GM18517 (cell line): ENCODE measurements at regions not wholly inside any gene's neighbourhood (a gene's known extent, or its start where the extent isn't known, plus 50 kb on each side); places are given as distances from the start of the nearest gene placed in this dataset.
"Not testable (repeated sequence)": the region's sequence is repeated elsewhere in the genome, so short reads cannot be mapped to it uniquely, and the experiment has no call there.

Experiments
- ATAC-seq: cut with Tn5 transposase; IDR thresholded peaks from one replicate; pipeline ENCODE4 v1.9.1; 2021; ENCODE audit warnings: mild to moderate bottlenecking, moderate library complexity; ENCODE audit not compliant: unreplicated experiment

DNA sequence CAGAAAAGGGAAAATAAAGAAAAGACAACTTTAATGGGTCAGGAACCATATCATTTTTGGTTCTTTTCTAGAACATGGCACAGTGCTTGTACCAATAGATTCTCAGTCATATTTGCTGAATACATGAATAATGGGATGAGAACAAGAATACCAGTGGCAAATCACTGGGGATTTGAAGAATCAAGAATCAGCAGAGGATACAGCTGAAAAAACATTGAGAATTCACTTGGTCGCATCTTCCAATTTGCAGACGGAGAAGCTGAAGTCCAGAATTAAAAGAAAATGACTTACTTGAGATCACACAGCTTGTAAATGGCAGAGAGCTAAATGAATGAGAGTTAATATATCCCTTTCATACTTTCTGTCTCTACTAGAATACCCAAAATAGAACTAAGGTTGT lies 362.2 kb downstream of the RAD51AP2 start:
- no peak for ATAC-seq

DNA sequence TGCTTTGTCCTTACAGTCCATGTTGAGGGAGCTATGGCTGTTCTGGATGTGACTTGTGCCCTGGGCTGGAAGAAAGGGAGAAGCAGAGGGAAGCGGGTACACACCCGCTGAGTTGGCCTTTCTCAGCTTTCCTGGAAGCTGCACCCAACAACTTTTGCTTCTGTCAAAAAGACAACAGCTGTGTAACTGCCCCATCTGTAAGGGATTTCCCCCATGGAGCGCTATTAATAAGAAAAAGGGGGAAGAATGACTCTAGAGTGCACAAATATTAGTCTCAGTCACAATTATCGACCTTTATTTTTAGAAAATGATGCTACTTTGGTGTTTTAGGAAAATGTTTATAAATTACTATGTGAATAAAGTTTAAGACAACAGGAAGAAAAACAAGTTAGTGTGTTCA lies 368.3 kb downstream of the RAD51AP2 start:
- no peak for ATAC-seq

DNA sequence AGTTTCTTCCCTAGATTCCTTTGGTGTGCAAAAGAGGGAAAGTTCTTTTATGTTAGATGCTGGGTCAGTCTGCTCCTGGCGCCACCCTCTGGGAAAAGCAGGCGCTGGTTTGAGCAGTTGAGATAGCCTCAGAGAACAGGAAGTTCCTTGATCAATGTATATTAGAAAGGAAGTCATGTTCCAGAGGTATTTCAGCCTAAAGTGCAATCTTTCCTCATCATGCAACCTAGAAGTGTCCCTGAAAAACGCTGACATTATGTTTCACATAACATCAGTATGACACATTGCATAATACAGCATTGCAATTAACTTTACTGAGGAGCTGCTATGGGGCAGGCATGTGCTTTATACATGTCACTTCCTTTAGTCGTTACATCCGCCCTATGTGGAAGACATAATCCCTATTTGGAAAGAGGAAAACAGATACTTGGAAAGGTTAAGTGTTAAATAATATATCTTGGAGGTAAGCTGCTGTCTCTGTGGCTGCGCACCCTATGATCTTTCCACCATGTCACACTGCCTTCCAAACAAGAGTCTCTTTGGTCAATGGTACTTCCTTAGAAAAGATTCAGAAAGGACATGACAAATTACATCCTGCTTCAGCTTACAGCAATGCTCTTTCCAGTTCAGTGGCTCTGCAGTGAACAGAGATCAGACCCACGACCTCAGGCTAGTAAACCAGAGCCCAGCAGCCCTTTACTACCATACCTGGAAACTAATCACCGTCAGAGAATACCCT lies 369.7 kb downstream of the RAD51AP2 start:
- no peak for ATAC-seq

DNA sequence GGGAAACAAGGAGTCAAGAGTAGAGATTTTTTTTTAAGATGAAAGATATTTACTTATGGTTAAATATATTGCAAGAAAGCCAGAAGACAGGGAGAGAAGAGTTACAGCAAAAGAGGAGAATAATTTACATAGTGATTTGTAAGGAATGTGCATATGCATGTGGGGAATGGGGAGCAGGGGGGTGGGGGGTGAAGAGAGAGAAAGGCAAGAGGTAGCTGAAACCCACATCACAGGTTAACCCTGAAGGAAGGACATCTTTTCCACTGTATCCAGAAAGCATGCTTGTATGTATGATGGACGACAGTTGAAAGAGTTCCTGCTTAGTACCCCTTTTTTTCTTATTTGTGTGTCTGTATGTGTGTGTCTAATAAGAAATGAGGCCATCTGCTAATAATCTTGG lies 371.9 kb downstream of the RAD51AP2 start:
- no peak for ATAC-seq

DNA sequence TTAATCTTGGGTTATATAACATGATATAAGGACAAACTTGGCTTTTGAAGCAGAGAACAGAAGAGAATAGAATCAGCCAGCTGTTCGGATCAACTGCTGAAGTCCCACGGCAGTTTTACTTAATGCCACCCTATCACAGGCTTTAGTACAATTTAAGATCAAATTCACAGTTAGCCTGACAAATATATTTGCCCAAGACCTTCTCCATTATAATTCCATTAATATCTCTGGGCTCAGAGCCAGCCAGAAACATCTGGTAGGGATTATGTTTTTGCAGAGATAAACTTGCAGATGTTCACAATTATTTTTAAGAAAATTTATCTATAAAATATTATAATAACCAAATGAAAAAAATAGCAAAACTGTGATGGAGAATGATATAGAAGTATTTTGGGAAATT lies 381.4 kb downstream of the RAD51AP2 start:
- ATAC-seq: no peak

DNA sequence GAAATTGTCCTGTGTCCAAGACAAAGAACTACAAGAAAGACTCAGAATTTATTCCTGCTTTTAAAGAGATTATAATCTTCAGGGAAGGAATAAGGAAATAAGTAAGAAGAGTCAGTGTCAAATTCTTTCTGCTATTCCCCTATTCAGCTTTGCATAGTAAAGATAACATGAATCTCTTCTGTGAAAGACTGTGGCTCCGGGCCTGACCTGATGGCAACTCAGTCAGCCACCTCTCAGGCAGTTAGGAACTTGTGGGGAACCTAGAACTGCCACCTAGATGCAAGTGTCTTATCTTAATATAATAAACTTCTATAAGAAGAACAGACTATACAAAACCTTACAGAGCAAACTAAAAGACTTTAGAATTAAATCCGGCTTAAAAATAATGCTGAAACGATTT lies 382.0 kb downstream of the RAD51AP2 start:
- ATAC-seq: no peak

DNA sequence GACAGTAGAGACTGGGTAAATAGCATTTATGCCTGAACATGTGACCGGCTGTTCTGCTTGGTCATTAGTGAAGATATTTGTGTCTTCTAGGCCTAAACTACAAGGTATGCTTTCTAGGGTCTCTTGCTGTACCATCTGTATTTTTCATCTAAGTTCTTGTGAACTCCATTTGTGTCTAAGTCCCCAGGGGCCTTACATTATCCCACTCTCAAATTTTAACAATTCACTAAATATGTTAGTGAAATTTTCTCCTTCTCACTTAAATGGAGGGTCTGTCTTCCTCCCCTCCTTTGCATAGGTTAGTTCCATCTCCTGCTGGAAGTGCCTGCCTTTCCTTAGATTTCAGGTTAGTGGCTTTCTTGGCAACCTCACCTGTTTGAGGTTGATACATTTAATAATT lies 382.6 kb downstream of the RAD51AP2 start:
- ATAC-seq: no peak

DNA sequence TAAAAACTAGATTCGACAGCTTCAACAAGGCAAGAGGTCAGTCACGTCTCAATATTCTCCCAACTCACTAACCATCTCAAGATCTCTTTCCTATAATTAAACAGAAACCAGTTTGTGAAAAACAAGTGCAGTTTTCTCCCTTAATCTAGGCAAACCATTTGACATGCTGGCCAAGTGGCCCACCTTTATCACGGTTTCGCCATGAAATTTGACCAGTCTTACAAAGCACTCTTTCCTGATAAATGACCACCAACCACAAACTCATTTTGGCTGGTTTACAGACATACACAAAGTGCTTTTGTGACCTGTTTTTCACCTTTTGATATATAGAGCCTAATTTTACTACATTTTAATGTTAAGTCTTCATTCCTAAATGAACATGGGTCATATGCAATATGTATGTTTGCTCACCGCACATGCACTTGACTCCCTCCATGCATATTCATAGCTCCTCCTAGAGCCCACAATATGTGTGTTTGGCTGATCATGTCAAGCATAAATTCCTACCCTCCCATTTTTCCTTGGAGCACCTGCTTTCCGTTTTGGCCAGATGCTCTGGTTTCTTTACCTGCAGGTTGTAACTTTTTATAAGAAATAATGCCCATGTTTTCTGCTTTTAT lies 385.1 kb downstream of the RAD51AP2 start:
- ATAC-seq: no peak

DNA sequence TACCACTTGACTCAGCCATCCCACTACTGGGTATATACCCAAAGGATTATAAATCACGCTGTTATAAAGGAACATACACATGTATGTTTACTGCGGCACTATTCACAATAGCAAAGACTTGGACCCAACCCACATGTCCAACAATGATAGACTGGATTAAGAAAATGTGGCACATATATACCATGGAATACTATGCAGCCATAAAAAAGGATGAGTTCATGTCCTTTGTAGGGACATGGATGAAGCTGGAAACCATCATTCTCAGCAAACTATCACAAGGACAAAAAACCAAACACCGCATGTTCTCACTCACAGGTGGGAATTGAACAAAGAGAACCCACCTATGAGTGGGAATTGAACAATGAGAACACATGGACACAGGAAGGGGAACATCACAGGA lies 387.6 kb downstream of the RAD51AP2 start:
- not testable (repeated sequence) for ATAC-seq

DNA sequence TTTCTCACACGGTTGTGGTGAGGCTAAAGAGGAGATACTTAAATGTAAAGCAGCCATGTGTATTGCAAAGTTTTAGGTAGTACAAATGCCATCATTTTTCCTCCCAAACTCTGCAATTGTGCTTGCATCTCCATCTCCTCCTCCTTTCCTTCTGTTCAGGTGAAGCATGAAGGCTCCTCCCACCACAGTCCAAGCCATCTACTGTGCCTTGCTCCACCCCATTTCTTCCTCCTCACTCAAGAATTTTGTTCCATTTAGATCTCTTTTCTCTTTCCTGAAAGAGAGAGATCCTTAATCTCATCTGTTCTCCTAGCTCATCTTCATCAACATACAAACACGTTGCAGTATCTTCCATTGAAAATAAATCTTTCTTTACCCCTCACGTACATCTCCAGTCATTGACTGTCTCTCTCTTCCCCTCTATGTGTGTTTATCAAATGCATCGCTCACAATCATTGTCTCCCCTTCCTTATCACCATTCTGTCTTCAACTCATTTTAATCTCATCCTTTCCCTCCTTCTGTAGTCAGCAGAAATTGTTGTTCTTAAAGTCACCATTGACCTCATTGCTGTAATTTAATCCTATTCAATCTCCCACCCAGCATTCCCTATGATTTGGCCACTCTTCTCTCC lies 392.1 kb downstream of the RAD51AP2 start:
- ATAC-seq: no peak

DNA sequence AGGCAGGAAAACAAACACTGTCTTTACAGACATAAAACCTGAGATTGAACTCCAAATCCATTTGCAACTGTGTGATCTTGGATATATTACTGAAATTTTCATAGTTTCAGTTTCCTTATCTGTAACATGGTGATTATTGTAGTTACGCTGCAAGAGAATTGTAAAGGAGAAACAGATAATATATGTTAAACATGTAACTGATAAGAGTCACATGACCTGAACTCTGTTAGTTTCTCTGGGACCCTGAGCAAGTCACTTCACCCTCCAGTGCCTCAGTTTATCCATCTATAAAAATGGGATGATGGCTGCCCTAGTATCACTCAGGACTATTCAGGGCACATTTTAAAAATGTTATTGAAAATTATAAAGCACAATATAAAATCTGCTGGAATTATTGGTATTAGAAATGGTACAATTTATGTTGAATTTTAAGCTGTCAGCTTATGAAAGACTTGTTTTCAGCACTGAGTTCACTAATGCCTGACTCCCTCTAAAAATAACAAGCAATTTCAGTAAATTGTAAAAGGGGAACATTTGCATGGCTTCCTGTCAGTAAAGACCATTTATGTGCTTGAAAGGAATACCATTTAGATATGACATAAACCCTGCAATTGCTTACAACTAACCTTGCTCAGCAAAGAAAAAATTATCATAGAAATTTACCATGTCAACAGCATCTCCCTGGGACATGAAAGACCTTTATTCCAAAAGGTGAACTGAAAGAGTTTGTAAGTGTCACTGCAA lies 393.5 kb downstream of the RAD51AP2 start:
- no peak for ATAC-seq

DNA sequence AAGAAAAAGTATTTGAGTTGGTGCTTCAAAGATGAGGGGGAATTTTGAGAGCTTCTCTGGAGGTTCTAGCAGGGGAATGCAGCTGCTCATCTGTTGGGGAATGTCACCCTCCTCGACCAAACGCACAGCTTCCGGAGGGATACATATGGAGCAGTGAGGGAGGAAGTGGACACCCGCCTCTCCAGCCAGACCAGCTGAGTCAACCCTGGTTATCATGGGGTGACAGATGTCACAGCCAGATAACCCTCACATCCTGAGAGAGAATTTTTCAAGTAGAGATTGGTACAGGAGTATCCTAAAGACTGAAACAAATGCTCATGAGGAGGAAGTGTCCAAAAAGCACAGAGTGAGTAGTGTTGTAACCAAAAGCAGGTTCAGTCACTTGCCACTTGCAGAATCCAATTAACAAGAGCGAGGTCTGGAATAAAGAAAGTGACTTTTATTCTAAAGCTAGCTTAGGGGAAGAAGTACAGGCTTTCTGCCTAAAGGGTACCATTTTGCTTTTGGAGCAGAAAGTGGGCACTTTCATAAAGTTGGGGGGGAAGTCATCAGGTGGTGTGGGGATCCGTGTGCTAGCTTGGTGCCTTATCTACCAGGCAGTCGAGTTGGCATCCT lies 395.2 kb downstream of the RAD51AP2 start:
- no peak for ATAC-seq

DNA sequence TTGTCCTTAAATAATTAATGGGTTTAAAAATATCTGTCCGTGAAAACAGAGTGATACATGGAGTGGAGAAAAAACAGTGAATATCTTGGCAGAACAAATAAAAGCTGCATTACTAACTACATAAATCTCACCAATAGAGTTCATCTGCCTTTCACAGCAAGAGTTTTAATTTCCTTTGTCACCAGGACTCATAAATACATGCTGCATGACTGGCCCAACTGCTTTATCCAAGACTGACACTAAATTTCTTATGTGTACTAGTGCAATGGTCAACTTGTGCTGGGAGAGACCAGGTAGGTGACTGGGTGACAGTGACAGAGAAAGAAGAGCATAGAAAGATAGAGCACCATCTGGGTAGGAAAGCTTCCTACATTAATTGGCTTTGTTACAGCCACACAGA lies 402.8 kb downstream of the RAD51AP2 start:
- no peak for ATAC-seq

DNA sequence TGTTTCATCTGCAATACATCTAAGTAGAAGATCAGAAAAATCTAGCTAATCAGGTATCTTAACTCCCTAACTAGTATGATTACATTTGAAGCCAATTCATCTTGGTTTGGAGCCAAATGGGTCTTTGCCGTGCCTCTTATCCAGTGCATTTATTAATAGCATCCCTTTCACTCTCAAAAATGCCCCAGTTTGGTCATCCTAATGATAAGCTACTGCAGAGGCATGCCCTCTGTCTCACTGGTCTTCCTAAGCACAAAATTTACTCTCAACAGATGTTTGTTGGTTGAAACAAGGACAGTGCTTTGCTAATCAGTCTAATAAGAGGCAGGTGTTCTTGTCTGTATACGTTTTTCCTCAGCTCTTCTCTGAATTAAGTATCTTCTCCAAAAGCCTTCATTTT lies 403.2 kb downstream of the RAD51AP2 start:
- no peak for ATAC-seq

DNA sequence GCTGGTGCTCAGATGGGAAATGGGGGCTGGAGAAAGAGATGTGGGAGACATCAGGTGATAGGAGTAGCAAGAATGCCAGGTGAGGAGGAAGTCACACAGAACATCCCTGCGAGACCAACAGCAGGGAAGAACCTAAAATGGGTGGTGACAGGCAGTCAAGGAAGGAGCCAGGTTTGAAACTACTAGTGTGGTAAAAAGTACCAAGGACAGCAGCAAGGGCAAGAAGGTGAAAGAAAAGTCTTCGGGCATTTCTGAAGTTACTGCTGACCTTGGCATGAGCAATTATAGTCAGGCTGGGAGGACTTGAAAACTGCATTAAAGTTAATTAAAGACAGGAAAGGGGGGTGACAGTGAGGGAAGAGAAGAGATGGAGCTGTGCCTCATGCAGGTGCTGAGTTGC lies 410.4 kb downstream of the RAD51AP2 start:
- no peak for ATAC-seq

DNA sequence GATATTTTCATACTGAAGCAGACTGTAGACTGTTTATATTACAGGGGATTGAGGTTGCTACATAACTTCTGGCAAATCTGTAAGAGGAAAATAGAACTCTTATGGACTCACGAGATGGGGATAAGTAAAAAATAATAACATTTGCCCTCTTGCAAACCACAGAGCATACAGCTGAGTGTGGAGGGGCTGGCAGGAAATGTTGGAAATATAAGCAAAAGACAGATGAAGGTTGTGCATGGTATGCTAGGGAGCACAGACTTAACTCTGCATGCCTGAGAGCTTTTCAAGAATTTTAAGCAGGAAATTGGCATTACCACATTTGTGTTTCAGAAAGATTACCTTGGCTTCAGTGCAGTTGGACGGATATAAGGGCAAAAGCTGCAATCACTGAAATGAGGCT lies 411.1 kb downstream of the RAD51AP2 start:
- no peak for ATAC-seq

DNA sequence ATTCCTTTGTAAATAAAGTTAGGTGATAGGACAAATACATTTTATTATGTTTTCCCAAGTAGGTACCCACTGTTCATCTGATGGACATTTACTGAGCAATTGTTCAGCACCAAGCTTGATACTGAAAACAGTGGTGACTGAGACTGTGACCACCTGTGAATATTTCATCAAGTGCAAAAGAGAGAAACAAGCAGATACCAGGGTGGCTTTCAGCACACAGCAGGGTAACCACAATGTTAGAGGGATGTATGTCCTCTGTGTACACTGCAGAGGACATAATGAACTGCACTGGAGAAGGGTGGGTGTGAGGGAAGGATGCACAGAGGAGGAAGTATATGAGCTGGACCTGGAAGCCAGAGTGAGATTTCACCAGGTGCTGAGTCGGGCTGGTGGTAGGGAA lies 411.8 kb downstream of the RAD51AP2 start:
- ATAC-seq: no peak

DNA sequence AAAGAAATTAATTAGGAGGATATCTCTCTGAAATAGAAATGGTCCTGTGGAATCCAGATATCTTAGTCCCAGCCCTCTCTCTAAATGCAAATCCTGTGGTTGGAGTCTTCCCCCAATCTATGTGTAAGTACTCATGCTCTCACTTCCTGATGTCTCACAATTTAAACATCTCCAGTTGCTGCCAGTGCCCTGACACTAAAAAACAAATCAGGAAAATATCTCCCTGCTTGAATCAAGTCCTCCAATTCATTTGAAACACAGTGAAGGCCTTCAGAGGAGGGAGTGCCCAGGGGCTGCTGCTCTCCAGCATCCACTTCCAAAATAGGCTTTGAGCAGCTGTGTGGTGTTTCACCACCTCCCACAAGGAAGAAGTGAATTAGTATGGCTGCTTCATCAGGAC lies 413.8 kb downstream of the RAD51AP2 start:
- peak; percentile 78 for ATAC-seq

DNA sequence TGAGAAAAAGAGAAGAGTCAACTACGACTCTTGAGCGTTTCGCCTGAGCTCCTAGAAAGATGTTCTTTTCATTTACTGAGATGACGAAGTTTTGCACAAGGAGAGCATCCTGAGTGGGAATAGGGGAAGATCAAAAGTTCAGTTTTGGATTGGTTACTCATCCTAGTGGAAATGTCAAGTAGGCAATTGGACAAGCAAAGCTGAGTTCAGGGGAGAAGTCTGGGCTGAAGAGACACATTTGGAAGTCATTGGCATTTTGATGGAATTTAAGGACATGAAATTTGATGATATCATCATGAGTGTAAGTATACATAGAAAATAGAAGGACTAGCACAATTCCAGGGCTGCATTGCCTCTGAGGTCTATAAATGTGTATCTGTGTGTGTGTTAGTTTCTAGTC lies 416.6 kb downstream of the RAD51AP2 start:
- no peak for ATAC-seq

DNA sequence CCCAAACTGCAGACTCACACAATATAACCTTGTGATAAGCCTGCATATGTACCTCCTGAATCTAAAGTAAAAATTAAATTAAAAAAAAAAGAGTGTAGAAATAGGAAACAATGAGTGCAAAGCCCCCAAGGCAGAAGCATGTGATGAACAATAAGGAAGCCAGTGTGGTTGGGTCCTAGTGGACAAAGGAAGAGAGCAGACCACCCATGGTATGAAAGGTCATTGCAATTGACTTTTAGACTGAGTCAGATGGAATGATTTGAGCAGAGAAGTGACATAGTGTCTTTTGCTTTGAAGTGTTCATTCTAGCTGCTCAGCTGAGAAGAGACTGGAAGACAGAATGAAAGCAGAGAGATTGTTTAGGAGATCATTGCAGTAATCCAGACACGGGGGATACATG lies 417.1 kb downstream of the RAD51AP2 start:
- ATAC-seq: no peak

DNA sequence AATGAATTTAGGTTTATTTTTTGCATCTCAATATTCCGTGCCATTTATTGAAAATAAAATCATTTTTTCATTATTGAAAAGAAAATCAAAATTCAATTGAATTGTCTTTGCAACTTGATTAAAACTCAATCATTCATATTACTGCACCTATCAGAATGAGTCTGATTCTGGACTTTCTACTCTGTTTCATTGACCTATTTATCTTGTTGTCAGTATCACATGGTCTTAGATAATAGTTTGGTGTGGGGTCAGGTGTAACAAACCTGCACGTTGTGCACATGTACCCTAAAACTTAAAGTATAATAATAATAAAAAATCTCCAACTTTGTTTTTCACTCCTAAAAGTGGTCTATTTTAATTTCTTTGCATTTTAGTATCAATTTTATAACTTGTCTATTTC lies 422.9 kb downstream of the RAD51AP2 start:
- no peak for ATAC-seq
